HFF-Myc (cell line): ENCODE measurements at regions not wholly inside any gene's neighbourhood (a gene's known extent, or its start where the extent isn't known, plus 50 kb on each side); places are given as distances from the start of the nearest gene placed in this dataset.

Source experiments
- DNase-seq: peaks from one replicate; pipeline ENCODE4 v3.0.0-alpha.2; 2011; ENCODE audit warnings: low read depth; ENCODE audit errors: extremely low read depth
- H3K4me3 ChIP-seq: replicated peaks from 2 replicates; pipeline ENCODE4 v1.5.1; 2011; ENCODE audit warnings: low read depth, mild to moderate bottlenecking, control low read depth, low read length
- TF ChIP-seq, protein P1 (sequence below): IDR thresholded peaks from 2 replicates; pipeline ENCODE4 v1.5.1; 2012; ENCODE audit warnings: mild to moderate bottlenecking, low read depth, low read length, control low read depth; ENCODE audit errors: missing control alignments

GRCh38 chr13:105996391-105997025 is 539.0 kb downstream of the EFNB2 start:
- TF ChIP-seq, protein P1, sequence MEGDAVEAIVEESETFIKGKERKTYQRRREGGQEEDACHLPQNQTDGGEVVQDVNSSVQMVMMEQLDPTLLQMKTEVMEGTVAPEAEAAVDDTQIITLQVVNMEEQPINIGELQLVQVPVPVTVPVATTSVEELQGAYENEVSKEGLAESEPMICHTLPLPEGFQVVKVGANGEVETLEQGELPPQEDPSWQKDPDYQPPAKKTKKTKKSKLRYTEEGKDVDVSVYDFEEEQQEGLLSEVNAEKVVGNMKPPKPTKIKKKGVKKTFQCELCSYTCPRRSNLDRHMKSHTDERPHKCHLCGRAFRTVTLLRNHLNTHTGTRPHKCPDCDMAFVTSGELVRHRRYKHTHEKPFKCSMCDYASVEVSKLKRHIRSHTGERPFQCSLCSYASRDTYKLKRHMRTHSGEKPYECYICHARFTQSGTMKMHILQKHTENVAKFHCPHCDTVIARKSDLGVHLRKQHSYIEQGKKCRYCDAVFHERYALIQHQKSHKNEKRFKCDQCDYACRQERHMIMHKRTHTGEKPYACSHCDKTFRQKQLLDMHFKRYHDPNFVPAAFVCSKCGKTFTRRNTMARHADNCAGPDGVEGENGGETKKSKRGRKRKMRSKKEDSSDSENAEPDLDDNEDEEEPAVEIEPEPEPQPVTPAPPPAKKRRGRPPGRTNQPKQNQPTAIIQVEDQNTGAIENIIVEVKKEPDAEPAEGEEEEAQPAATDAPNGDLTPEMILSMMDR = no peak
- H3K4me3 ChIP-seq = no peak overlapping the region
- DNase-seq = no peak

- DNase-seq = no peak
Measured at GRCh38 chr13:105994340-105994739, 541.1 kb downstream of the EFNB2 start.

DNA sequence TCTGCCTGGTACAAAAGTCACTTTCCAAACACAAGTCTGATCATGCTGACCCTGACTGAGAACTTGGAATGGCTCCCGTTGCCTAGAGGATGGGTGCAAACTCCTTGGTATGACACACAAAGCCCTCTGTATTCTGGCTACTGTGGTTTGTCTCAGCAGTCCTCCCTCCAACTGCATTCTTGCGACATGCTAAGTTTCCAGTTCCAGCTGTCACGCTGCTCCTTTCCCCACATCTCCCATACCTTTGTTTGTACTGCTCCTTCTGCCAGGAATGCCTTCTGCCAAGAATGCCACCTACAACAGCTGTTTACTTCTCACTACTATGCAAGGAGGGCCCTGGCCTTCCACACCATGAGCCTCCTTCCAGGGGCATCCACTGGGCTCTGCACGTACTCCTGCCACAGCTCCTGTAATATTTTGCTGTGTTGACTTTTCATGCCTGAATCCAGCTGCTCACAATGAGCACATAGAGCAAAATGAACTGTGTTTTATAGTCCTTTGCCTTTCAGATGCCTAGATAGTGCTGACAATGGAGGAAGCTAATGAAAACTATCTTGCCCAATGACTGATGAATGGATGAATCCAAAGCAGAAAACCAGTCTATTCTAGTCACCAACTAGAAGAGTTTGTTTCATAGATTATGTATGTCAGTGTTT is 543.7 kb downstream of the EFNB2 start:
- no peak for DNase-seq
- H3K4me3 ChIP-seq = no peak overlapping the region
- TF ChIP-seq, protein P1 = no peak

More at GRCh38 chr13:105994340-105994739, 541.1 kb downstream of the EFNB2 start:
- H3K4me3 ChIP-seq = no peak overlapping the region
- TF ChIP-seq, protein P1 = no peak

DNA sequence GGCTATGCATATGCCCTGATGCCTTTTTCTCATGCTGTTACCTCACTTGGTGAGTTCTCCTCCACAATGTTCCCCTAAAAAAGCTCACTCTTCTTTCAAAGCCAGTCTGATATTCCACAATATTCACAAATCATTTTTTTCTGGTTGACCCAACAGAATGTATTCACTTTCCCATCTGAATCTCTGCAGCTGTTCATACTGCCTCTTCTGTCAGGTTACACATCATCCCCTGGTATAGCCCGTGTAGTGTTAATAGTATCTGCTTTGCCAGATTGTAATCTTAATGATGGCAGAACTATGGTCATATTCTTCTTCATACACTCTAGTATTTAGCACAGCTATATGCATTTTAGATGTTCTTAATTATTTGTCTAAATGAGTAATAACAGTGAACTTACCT is 544.3 kb downstream of the EFNB2 start:
- TF ChIP-seq, protein P1 = no peak
- DNase-seq = no peak
- H3K4me3 ChIP-seq = no peak overlapping the region

DNA sequence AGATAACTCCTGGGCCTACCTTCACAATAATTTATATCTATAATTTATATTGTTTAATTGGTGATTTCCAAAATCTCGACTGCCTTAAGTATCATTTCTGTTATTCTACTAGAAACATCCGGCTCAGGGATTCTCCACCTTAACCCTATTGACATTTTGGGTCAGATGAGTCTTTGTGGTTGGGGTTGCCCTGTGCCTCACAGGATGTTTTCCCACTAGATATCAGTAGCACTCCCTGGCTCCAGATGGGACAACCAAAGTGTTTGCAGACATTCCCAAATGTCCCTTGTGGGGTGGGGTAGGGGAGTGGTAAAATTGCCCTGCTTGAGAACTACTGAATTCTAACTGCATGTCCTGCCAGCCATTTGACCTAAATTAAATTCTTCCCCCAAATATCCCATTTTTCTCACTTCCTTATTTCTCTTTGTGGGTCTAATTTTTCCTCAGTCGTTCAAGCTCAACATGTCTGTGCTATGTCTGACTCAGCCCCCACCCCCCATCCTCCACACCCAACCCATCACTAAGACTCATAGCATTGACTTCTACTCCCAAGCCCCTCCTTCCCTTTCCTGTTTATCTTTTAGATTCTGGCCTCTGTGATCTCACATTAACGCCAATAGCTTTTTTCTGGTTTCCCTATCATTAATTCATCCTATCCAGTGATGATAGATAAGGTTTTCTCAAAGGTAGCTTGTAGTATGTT is 545.1 kb downstream of the EFNB2 start:
- TF ChIP-seq, protein P1 = no peak
- DNase-seq = no peak
- no peak overlapping the region for H3K4me3 ChIP-seq

DNA sequence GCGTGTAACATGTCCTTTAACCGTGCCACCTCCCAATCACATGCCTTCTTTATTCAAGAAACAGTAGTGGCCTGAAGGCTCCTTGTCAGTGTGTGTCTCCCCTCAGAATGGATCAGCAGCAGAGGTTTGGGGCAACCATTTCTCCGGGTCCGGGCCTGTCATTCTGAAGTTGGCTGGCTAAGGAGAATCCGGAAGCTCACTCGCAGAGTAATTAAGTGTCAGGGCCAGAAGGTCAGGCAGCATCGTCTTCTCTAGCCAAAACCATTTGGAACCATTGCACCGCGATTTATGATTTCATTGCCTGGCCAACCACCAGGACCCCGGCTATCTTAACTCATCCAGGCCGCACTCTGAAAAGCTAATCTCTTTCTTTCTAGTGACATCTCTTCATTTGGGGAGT is 550.8 kb downstream of the EFNB2 start:
- H3K4me3 ChIP-seq = no peak overlapping the region
- TF ChIP-seq, protein P1 = no peak
- DNase-seq = no peak
